B cell (primary cell): ENCODE measurements at regions not wholly inside any gene's neighbourhood (a gene's known extent, or its start where the extent isn't known, plus 50 kb on each side); places are given as distances from the start of the nearest gene placed in this dataset.

Experiments
- ATAC-seq: fragments of 200-7000 bp; cut with Tn5 transposase; one replicate; pipeline ENCODE4 v1.10.0; 2021; ENCODE audit warnings: low read depth, mild to moderate bottlenecking, moderate number of reproducible peaks, moderate library complexity
- CTCF ChIA-PET: fragments of 350-600 bp; sonication (Branson Sonifier 250); formaldehyde crosslinking; loops from one replicate; lab custom pipeline; 2021; ENCODE audit warnings: antibody characterized with exemption, inconsistent platforms; lab: Charles Lee
- POLR2A ChIA-PET: fragments of 350-600 bp; sonication (Branson Sonifier 250); formaldehyde crosslinking; loops from one replicate; lab custom pipeline; 2021; ENCODE audit warnings: antibody characterized with exemption; lab: Charles Lee
- DNase-seq: peaks from one replicate; pipeline ENCODE4 v3.0.0; 2013
- H2AFZ ChIP-seq: 2 replicates; pipeline ENCODE4 v1.6.1; 2012; ENCODE audit warnings: mild to moderate bottlenecking, low read depth, low read length; ENCODE audit not compliant: insufficient read depth, poor library complexity, severe bottlenecking
- H3K27ac ChIP-seq, 2 donors: 1 replicate in 1 of 2; 2 replicates in 1 of 2; pipeline ENCODE4 v1.5.1; 2012 to 2013; ENCODE audit warnings: low read length in 2 of 2, mild to moderate bottlenecking in 2 of 2, moderate library complexity in 1 of 2
- H3K27me3 ChIP-seq, 4 experiments: fragments of 200-600 bp in 1 of 4; sonication (generic) in 1 of 4; replicated peaks in 1 of 4; 1 replicate in 2 of 4; 2 replicates in 2 of 4; pipeline versions ENCODE4 v1.6.1 to v1.7.0; 2013 to 2016; ENCODE audit warnings: low read length in 3 of 4, mild to moderate bottlenecking in 2 of 4, mixed read lengths in 1 of 4, moderate library complexity in 1 of 4; ENCODE audit not compliant: insufficient read depth in 4 of 4, control insufficient read depth in 3 of 4; ENCODE audit errors: control extremely low read depth in 1 of 4
- H3K36me3 ChIP-seq, 2 experiments: replicated peaks in 1 of 2; 1 replicate in 1 of 2; 2 replicates in 1 of 2; pipeline versions ENCODE4 v1.6.1 to v1.7.1; 2013; ENCODE audit warnings: low read length in 1 of 2; ENCODE audit not compliant: insufficient read depth in 2 of 2, control insufficient read depth in 1 of 2; ENCODE audit errors: control extremely low read depth in 1 of 2, extremely low read depth in 1 of 2
- H3K4me1 ChIP-seq, 2 donors: fragments of 200-600 bp in 1 of 2; sonication (generic) in 1 of 2; 1 replicate in 1 of 2; 2 replicates in 1 of 2; pipeline versions ENCODE4 v1.5.1 to v1.6.1; 2013 to 2017; ENCODE audit warnings: low read length in 2 of 2; ENCODE audit not compliant: control insufficient read depth in 2 of 2, insufficient read depth in 2 of 2
- H3K4me2 ChIP-seq: replicated peaks from 2 replicates; pipeline ENCODE3; 2012; ENCODE audit warnings: mild to moderate bottlenecking, low read depth, low read length; ENCODE audit not compliant: poor library complexity, severe bottlenecking
- H3K4me3 ChIP-seq, 5 experiments: fragments of 200-600 bp in 1 of 5; sonication (generic) in 1 of 5; 1 replicate in 3 of 5; 2 replicates in 2 of 5; pipeline versions ENCODE4 v1.5.1 to v1.7.0; 2011 to 2016; ENCODE audit warnings: low read length in 4 of 5, mild to moderate bottlenecking in 4 of 5, low read depth in 2 of 5, control low read depth in 1 of 5, moderate library complexity in 1 of 5; ENCODE audit not compliant: insufficient read depth in 1 of 5; ENCODE audit errors: control extremely low read depth in 1 of 5, extremely low read depth in 1 of 5
- H3K79me2 ChIP-seq: fragments of 200-600 bp; sonication (generic); one replicate; pipeline ENCODE4 v1.6.0; 2016; ENCODE audit warnings: low read length; ENCODE audit not compliant: control insufficient read depth, insufficient read depth
- H3K9ac ChIP-seq: fragments of 200-600 bp; sonication (generic); 2 replicates; pipeline ENCODE4 v1.6.1; 2017; ENCODE audit warnings: mild to moderate bottlenecking, low read length, moderate library complexity
- H3K9me3 ChIP-seq, 3 donors: one replicate each; pipeline versions ENCODE4 v1.6.1 to v1.7.1; 2013; ENCODE audit warnings: low read length in 2 of 3; ENCODE audit not compliant: control insufficient read depth in 2 of 3, insufficient read depth in 1 of 3; ENCODE audit errors: control extremely low read depth in 1 of 3
- H4K20me1 ChIP-seq: 2 replicates; pipeline ENCODE4 v1.6.0; 2012; ENCODE audit warnings: mild to moderate bottlenecking, low read length; ENCODE audit not compliant: insufficient read depth, control insufficient read depth, poor library complexity, severe bottlenecking
- H3K27ac Mint-ChIP-seq: one replicate; pipeline ENCODE4 v1.8.0; 2021; ENCODE audit warnings: mixed read lengths
- H3K27me3 Mint-ChIP-seq: one replicate; pipeline ENCODE4 v1.8.0; 2021; ENCODE audit warnings: mixed read lengths
- H3K4me1 Mint-ChIP-seq: one replicate; pipeline ENCODE4 v1.8.0; 2021; ENCODE audit warnings: mixed read lengths
- H3K4me3 Mint-ChIP-seq: one replicate; pipeline ENCODE4 v1.8.0; 2021; ENCODE audit warnings: mixed read lengths
- H3K9me3 Mint-ChIP-seq: one replicate; pipeline ENCODE4 v1.8.0; 2022; ENCODE audit warnings: mixed read lengths; ENCODE audit not compliant: insufficient read depth
- EZH2 ChIP-seq: IDR thresholded peaks from 2 replicates; pipeline ENCODE4 v1.6.1; 2012; ENCODE audit warnings: borderline replicate concordance, low read depth, mild to moderate bottlenecking, moderate library complexity, low read length; ENCODE audit not compliant: insufficient read depth, poor library complexity, severe bottlenecking
- WGBS: methylation state at CpG from one replicate; pipeline ENCODE4 v1.1.5; 2013; ENCODE audit warnings: missing lambda C conversion rate; ENCODE audit not compliant: insufficient coverage; 5-methylcytosine and 5-hydroxymethylcytosine counted together
- intact Hi-C: fragments of 100-400 bp; cut with micrococcal nuclease; formaldehyde crosslinking; loops from one replicate; pipeline ENCODE4 v1.10.0; 2022
- TF ChIP-seq, protein P1 (sequence below): fragments of 200-600 bp; IDR thresholded peaks from one replicate; pipeline ENCODE4 v1.8.0; 2022; ENCODE audit warnings: antibody characterized with exemption, mild to moderate bottlenecking

DNA sequence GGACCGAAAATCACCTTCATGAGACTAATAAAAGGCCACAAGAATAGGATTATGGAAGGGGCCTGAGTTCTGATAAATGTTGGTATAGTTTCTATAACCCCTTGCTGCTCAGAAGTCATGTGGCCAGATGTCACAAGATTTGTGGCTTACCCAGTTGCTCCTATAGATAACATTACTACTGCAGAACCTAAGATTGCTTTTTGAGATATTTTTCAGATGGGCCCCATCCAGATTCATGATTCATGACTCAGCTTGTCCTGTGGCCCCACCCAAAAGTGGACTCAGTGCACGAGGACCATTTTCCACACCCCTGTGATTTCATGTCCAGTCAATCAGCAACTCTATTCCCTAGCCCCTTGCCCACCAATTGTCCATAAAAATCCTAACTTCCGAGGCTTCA lies 209.0 kb downstream of the ACTR3B start:
- no peak overlapping the region for H3K4me3 Mint-ChIP-seq
- DNase-seq (no peak), ATAC-seq (no peak)
- Histone ChIP-seq H3K27ac (no peak overlapping the region), H3K4me2 (no peak overlapping the region), H3K27me3 (no peaks in the 10 kb centered on the region), H3K4me1 (no peaks in the 10 kb centered on the region), H3K9me3 (peaks cover 0 to 9% (median 0%) of the 10 kb centered on the region in 3 donors), H3K9ac (no peak overlapping the region), H3K36me3 (no peaks in the 10 kb centered on the region), H2AFZ (no peak overlapping the region), H3K4me3 (no peak overlapping the region), H3K79me2 (no peaks in the 10 kb centered on the region), H4K20me1 (no peaks in the 10 kb centered on the region)
- no peak overlapping the region for H3K27ac Mint-ChIP-seq
- ChIA-PET CTCF (no interaction called here), POLR2A (no interaction called here)
- intact Hi-C loops: no loop called here
- no peaks in the 10 kb centered on the region for H3K4me1 Mint-ChIP-seq
- no peaks in the 10 kb centered on the region for H3K27me3 Mint-ChIP-seq
- no peak for TF ChIP-seq EZH2
- TF ChIP-seq, protein P1, sequence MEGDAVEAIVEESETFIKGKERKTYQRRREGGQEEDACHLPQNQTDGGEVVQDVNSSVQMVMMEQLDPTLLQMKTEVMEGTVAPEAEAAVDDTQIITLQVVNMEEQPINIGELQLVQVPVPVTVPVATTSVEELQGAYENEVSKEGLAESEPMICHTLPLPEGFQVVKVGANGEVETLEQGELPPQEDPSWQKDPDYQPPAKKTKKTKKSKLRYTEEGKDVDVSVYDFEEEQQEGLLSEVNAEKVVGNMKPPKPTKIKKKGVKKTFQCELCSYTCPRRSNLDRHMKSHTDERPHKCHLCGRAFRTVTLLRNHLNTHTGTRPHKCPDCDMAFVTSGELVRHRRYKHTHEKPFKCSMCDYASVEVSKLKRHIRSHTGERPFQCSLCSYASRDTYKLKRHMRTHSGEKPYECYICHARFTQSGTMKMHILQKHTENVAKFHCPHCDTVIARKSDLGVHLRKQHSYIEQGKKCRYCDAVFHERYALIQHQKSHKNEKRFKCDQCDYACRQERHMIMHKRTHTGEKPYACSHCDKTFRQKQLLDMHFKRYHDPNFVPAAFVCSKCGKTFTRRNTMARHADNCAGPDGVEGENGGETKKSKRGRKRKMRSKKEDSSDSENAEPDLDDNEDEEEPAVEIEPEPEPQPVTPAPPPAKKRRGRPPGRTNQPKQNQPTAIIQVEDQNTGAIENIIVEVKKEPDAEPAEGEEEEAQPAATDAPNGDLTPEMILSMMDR: no peak
- no peaks in the 10 kb centered on the region for H3K9me3 Mint-ChIP-seq
- WGBS: no CpG with 5 or more reads among the region's 3 CpGs

DNA sequence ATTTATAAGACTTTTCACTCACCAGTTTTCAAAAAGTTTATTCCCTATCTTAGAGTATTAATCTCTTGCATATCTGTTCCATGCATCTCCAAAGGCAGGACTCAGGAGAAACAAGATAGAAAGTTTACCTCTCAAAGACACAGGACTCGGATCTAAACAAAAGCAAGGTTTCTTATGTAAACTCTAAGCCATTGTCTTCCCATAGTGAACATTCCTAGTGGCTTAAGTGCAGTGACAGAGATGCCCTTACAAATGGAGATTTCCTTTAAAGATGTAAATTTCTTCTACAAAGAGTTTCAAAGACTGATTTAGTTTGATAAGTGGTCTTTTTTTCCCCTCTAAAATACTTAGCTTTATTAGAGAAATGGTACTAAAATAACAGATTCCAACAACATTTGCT lies 209.8 kb downstream of the ACTR3B start:
- Histone ChIP-seq H3K36me3 (no peaks in the 10 kb centered on the region), H3K9me3 (peaks cover 0 to 9% (median 0%) of the 10 kb centered on the region in 3 donors), H3K27ac (no peak overlapping the region), H3K9ac (no peak overlapping the region), H4K20me1 (no peaks in the 10 kb centered on the region), H3K79me2 (no peaks in the 10 kb centered on the region), H3K4me2 (no peak overlapping the region), H2AFZ (no peak overlapping the region), H3K4me1 (no peaks in the 10 kb centered on the region), H3K4me3 (no peak overlapping the region), H3K27me3 (no peaks in the 10 kb centered on the region)
- Mint-ChIP-seq H3K27me3 (no peaks in the 10 kb centered on the region), H3K4me3 (no peak overlapping the region), H3K27ac (no peak overlapping the region), H3K9me3 (no peaks in the 10 kb centered on the region), H3K4me1 (no peaks in the 10 kb centered on the region)
- intact Hi-C loops: no loop called here
- ChIA-PET CTCF (no interaction called here), POLR2A (no interaction called here)
- DNase-seq: no peak
- whole genome bisulfite sequencing: 80% methylated on average over 1 of the region's 1 CpG
- no peak for ATAC-seq
- TF ChIP-seq, protein P1: no peak
- TF ChIP-seq EZH2: no peak
